ENCODE measurements at regions not wholly inside any gene's neighbourhood (a gene's known extent, or its start where the extent isn't known, plus 50 kb on each side); places are given as distances from the start of the nearest gene placed in this dataset.

DNA sequence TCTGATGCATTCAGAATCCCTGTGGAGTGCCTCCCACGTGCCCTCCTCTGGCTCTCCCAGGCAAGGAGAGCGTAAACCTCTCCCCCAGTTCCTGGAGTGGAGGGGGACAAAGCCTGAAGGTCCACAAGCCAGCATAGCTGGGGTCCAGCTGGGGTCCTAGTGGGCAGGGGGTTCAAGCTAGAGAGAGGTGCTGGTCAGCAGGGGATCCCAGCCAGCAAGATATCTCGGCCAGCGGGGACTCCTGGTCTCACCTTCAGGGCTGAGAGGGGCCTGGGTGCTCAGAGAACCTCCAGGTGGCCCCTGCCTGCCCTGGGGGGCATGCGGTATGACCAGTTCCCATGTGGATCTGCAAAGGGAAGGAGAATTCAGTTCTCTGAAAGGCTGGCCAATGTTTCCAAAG, 413.7 kb downstream of the TCERG1L start:
- H3K27ac ChIP-seq (ENCODE audit: low read length), result no peak overlapping the region
- no peaks in the 10 kb centered on the region for H3K9me3 ChIP-seq (ENCODE audit: insufficient read depth, low read depth, low read length)
- H3K4me3 ChIP-seq (ENCODE audit: low read length), result no peak overlapping the region
- no peaks in the 10 kb centered on the region for H3K27me3 ChIP-seq (ENCODE audit: insufficient read depth, low read length)
- peaks cover 2% of the 10 kb centered on the region; the same call in 1 of the 2 replicates for H3K4me1 ChIP-seq (ENCODE audit: insufficient read depth, low read length)
- no peak overlapping the region for H3K9ac ChIP-seq (ENCODE audit: low read depth, low read length)
- no peaks in the 10 kb centered on the region for H3K36me3 ChIP-seq (ENCODE audit: insufficient read depth, low read depth, low read length)

DNA sequence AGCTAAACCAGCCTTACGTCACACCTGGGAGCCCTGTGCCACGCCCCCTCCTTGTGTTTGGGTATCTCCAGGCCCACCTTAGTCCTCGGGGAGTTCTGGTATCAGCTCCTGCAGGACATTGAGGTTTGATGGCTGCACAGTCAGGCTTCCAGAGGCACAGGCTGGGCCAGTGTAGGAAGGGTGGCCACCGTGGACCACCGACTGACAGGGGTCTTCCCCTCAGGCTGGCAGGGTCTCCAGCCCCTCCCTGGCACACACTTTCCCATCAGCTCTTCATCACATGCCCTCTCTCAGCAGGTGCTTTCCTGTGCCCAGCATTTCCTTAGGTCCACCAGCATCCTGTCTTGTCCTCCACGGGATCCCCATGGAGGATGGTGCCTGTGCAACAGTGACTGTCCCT, 413.1 kb downstream of the TCERG1L start:
- H3K27me3 ChIP-seq (ENCODE audit: insufficient read depth, low read length), result no peaks in the 10 kb centered on the region
- H3K9me3 ChIP-seq (ENCODE audit: insufficient read depth, low read depth, low read length), result no peaks in the 10 kb centered on the region
- H3K27ac ChIP-seq (ENCODE audit: low read length), result no peak overlapping the region
- H3K4me1 ChIP-seq (ENCODE audit: insufficient read depth, low read length), result peaks cover 2% of the 10 kb centered on the region; the same call in 1 of the 2 replicates
- no peak overlapping the region for H3K9ac ChIP-seq (ENCODE audit: low read depth, low read length)
- H3K4me3 ChIP-seq (ENCODE audit: low read length), result no peak overlapping the region
- no peaks in the 10 kb centered on the region for H3K36me3 ChIP-seq (ENCODE audit: insufficient read depth, low read depth, low read length)

DNA sequence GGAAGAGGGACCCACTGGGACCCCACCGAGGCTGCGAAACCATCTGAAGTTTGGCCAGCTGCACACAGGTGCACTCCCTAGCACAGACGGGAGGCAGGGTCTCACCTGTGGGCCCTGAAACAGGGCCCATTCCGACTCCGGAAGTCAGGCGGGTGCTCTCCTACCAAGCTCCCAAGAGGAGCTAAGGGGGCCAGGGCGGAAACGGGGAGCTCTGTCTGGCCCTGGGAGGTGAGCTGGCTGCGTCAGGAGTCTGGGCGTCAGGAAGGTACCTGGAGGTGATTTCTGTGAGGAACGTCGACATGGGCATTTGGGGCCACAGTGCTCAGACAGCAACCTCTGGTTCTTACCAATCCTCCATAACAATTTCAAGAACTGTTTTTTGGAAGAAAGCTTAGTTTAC, 411.7 kb downstream of the TCERG1L start:
- H3K27ac ChIP-seq (ENCODE audit: low read length), result no peak overlapping the region
- no peak overlapping the region for H3K9ac ChIP-seq (ENCODE audit: low read depth, low read length)
- no peaks in the 10 kb centered on the region for H3K36me3 ChIP-seq (ENCODE audit: insufficient read depth, low read depth, low read length)
- H3K4me3 ChIP-seq (ENCODE audit: low read length), result no peak overlapping the region
- no peaks in the 10 kb centered on the region for H3K27me3 ChIP-seq (ENCODE audit: insufficient read depth, low read length)
- H3K9me3 ChIP-seq (ENCODE audit: insufficient read depth, low read depth, low read length), result no peaks in the 10 kb centered on the region
- H3K4me1 ChIP-seq (ENCODE audit: insufficient read depth, low read length), result no peaks in the 10 kb centered on the region; the same call in 1 of the 2 replicates

DNA sequence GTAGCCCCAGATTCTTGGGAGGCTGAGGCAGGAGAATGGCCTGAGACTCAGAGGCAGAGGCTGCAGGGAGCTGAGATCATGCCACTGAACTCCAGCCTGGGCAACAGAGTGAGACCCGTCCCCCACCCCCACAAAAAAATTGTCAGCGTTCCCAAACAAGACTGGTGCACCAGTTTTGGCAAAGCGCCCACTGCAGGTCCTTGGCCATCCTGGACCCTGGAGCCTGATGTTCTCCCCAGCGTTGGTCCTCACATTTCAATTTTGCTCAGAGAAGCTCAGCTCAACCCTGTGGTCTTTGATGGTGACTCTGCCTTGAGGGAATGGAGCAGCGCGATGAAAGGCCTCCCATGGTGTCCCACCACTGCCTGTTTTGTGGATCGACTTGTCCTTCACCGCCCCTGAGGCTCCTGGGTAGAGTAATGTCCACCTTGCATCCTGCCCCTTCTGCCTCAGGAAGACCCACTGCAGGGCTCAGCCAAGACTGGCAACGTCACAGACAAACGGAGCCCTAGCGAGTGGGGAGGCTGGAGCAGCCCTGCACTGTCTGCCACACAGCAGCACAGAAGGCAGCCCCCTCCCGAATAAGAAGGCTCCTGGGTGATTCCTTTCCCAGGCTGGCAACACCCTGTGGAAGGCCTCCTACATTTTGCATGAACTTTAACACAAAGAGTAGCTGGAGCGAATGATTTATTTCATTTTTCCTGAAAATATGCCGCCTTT, 410.9 kb downstream of the TCERG1L start:
- Histone ChIP-seq H3K36me3 (ENCODE audit: insufficient read depth, low read depth, low read length) (no peaks in the 10 kb centered on the region), H3K9me3 (ENCODE audit: insufficient read depth, low read depth, low read length) (no peaks in the 10 kb centered on the region), H3K9ac (ENCODE audit: low read depth, low read length) (no peak overlapping the region), H3K4me3 (ENCODE audit: low read length) (no peak overlapping the region), H3K27ac (ENCODE audit: low read length) (no peak overlapping the region), H3K27me3 (ENCODE audit: insufficient read depth, low read length) (no peaks in the 10 kb centered on the region), H3K4me1 (ENCODE audit: insufficient read depth, low read length) (no peaks in the 10 kb centered on the region; the same call in 1 of the 2 replicates)

DNA sequence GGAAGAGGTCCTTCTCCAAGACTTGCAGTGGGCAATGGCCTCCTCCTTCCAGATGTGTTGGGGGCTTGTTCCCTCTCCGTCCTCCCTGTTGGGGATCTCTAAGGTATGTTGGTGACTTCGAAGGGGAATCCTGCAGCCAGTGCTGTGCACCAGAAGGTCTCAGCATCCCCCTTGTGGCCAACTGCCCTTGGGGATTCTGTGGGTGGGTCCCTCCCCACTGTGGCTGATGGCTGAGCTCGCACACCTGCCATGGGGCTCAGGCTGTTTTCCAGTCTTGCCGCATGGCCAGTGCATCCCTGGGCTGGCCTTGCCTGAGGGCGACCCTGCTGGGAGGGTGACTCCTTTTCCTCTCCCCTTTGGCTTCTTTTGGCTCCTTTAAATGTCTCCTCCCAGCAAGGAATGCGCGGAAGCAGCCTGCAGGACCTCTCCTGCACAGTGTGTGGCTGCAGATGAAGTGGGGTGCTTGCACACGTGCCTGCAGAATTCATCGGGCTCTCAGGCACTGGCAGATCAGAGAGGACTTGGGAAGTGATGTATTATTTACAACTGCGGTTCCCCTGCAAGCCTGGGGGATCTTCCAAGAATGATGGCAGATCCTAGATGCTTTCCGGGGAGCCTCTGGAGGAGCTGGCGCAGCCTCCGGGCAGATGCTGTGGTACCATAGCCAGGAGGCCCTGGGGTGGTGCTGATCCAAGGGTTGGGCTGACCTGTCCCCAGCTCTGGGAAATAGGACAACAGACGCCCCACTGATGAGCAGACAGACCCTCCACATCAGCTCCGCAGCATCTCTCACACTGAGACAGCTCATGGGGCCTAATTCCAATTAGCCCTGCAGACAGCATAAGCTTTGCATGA, 410.0 kb downstream of the TCERG1L start:
- Histone ChIP-seq H3K27ac (ENCODE audit: low read length) (no peak overlapping the region), H3K9ac (ENCODE audit: low read depth, low read length) (no peak overlapping the region), H3K4me1 (ENCODE audit: insufficient read depth, low read length) (no peaks in the 10 kb centered on the region), H3K9me3 (ENCODE audit: insufficient read depth, low read depth, low read length) (no peaks in the 10 kb centered on the region), H3K4me3 (ENCODE audit: low read length) (no peak overlapping the region), H3K36me3 (ENCODE audit: insufficient read depth, low read depth, low read length) (no peaks in the 10 kb centered on the region), H3K27me3 (ENCODE audit: insufficient read depth, low read length) (no peaks in the 10 kb centered on the region)

DNA sequence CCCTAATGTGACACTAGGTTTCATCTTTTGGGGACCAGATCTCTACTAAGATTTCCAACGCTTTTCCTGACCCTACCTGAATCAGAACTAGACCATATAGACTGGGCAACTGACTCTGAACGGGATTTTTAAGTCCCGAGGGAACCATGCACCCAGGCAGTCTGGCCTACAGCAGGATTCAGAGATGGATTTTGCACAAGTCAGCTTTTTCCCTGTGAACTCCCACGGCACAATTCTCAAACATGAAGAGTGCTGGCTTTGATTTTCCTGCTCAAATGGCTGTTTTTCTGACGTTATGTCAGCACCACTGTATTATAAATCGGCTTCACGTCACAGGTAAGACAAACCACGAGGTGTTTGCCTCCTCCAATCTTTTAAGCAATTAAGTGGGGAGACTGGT, 409.1 kb downstream of the TCERG1L start:
- no peaks in the 10 kb centered on the region for H3K4me1 ChIP-seq (ENCODE audit: insufficient read depth, low read length)
- no peak overlapping the region for H3K4me3 ChIP-seq (ENCODE audit: low read length)
- no peak overlapping the region for H3K27ac ChIP-seq (ENCODE audit: low read length)
- H3K9me3 ChIP-seq (ENCODE audit: insufficient read depth, low read depth, low read length), result no peaks in the 10 kb centered on the region
- H3K27me3 ChIP-seq (ENCODE audit: insufficient read depth, low read length), result 0 out of 2 replicates have a peak, but pooled peaks cover 3% of the 10 kb centered on the region
- H3K9ac ChIP-seq (ENCODE audit: low read depth, low read length), result no peak overlapping the region
- no peaks in the 10 kb centered on the region for H3K36me3 ChIP-seq (ENCODE audit: insufficient read depth, low read depth, low read length)

DNA sequence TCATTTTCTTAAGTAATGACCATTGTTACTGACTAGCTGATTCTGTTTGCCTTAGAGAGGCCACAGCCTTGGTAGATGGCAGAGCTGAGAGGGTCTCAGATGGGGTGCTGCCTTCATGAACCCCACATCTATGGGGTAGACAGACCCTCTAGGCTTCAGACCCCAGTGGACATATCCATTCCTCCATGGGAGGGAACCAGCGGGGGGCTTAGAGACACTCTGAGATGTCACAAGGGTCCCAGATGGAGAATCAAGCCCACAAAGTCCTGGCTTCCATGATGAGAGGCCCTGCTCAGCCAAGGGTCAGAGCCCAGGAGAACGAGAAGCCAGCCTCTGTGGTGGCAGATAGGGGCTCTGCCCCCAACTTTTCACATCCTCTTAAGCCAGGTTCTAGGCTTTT, 408.6 kb downstream of the TCERG1L start:
- Histone ChIP-seq H3K9me3 (ENCODE audit: insufficient read depth, low read depth, low read length) (no peaks in the 10 kb centered on the region), H3K27ac (ENCODE audit: low read length) (no peak overlapping the region), H3K27me3 (ENCODE audit: insufficient read depth, low read length) (0 out of 2 replicates have a peak, but pooled peaks cover 3% of the 10 kb centered on the region), H3K9ac (ENCODE audit: low read depth, low read length) (no peak overlapping the region), H3K4me3 (ENCODE audit: low read length) (no peak overlapping the region), H3K36me3 (ENCODE audit: insufficient read depth, low read depth, low read length) (no peaks in the 10 kb centered on the region), H3K4me1 (ENCODE audit: insufficient read depth, low read length) (no peaks in the 10 kb centered on the region)

DNA sequence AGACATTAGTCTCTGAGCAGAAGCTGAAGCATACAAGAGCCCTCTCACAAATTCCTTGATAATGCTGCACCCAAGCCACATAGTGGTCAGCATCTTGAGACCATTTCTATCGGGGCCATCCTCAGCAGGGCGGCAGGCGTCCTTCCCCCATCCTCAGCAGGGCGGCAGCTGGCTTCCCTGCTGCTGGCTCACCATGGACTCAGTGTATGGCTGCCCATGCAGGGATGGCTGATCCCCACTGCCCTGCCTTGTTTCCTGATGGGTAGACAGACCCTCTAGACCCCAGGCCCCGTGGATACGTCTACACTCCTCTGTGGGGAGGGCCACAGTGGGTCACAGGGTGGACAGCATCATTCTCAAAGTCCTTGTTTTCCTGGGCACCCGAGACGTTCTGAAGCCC, 406.8 kb downstream of the TCERG1L start:
- H3K27me3 ChIP-seq (ENCODE audit: insufficient read depth, low read length), result 0 out of 2 replicates have a peak, but pooled peaks cover 3% of the 10 kb centered on the region
- no peak overlapping the region for H3K4me3 ChIP-seq (ENCODE audit: low read length)
- no peaks in the 10 kb centered on the region for H3K4me1 ChIP-seq (ENCODE audit: insufficient read depth, low read length)
- no peaks in the 10 kb centered on the region for H3K9me3 ChIP-seq (ENCODE audit: insufficient read depth, low read depth, low read length)
- H3K36me3 ChIP-seq (ENCODE audit: insufficient read depth, low read depth, low read length), result no peaks in the 10 kb centered on the region
- H3K27ac ChIP-seq (ENCODE audit: low read length), result no peak overlapping the region
- H3K9ac ChIP-seq (ENCODE audit: low read depth, low read length), result no peak overlapping the region

DNA sequence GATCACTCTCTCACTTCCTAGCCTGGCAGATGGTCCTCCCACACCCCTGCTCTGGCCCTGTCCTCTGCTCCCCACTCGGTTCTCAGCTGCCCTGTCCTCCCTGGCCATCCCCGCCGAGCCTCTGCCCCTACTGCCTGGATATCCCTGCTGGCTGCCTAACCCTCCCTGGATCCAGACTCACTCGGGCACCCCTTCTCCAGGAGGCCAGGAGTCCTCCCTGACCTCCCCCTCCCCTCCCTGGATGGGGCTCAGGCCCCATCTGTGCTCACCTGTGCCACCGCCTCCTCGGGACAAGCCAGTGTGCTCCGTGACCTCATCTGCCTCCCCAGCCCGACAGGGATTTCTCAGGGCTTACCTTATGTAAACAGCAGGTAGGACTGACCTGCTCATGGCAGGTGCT, 406.1 kb downstream of the TCERG1L start:
- Histone ChIP-seq H3K27ac (ENCODE audit: low read length) (no peak overlapping the region), H3K36me3 (ENCODE audit: insufficient read depth, low read depth, low read length) (no peaks in the 10 kb centered on the region), H3K9me3 (ENCODE audit: insufficient read depth, low read depth, low read length) (no peaks in the 10 kb centered on the region), H3K9ac (ENCODE audit: low read depth, low read length) (no peak overlapping the region), H3K4me1 (ENCODE audit: insufficient read depth, low read length) (no peaks in the 10 kb centered on the region), H3K4me3 (ENCODE audit: low read length) (no peak overlapping the region), H3K27me3 (ENCODE audit: insufficient read depth, low read length) (0 out of 2 replicates have a peak, but pooled peaks cover 3% of the 10 kb centered on the region)

DNA sequence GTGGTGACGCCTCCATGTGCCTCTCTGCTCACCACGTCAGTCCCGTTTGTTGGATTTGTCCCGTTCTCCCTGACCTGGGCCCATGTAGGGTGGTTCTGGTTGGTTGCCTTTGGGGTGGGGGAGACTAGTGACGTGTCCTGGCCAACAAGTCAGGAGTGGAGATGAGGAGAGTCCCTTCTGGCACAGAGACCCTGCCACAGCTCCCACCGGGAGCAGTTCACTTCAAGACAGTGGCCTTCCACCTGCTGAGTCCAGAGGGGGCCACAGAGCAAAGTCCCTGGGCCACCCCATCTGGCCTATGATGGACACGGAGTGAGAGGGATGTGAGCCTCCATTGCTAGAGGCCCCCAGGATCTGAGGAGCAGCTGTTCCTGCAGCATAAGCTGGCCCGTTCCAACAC, 405.6 kb downstream of the TCERG1L start:
- H3K27me3 ChIP-seq (ENCODE audit: insufficient read depth, low read length), result 0 out of 2 replicates have a peak, but pooled peaks cover 3% of the 10 kb centered on the region
- H3K27ac ChIP-seq (ENCODE audit: low read length), result no peak overlapping the region
- no peak overlapping the region for H3K9ac ChIP-seq (ENCODE audit: low read depth, low read length)
- H3K4me1 ChIP-seq (ENCODE audit: insufficient read depth, low read length), result no peaks in the 10 kb centered on the region
- no peaks in the 10 kb centered on the region for H3K36me3 ChIP-seq (ENCODE audit: insufficient read depth, low read depth, low read length)
- no peaks in the 10 kb centered on the region for H3K9me3 ChIP-seq (ENCODE audit: insufficient read depth, low read depth, low read length)
- no peak overlapping the region for H3K4me3 ChIP-seq (ENCODE audit: low read length)

DNA sequence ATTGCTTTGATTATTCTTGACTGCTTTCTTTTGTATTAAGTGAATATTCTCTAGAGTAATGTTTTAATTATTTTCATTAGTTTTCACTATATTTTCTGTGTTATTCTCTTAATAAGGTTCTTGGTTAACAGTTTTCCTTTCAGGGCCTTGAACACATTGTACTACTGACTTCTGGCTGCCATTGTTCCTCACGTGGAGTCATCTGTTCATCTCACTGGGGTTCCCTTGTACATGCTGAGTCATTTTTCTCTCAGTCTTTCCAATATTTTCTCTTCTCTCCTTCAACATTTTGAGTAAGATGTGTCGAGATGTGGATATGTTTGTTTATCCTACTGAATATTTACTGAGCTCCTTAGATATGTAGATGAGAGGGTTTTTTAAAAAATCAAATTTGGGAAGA, 400.7 kb downstream of the TCERG1L start:
- Histone ChIP-seq H3K4me3 (ENCODE audit: low read length) (no peak overlapping the region), H3K9ac (ENCODE audit: low read depth, low read length) (no peak overlapping the region), H3K27ac (ENCODE audit: low read length) (no peak overlapping the region), H3K4me1 (ENCODE audit: insufficient read depth, low read length) (no peaks in the 10 kb centered on the region), H3K27me3 (ENCODE audit: insufficient read depth, low read length) (0 out of 2 replicates have a peak, but pooled peaks cover 3% of the 10 kb centered on the region), H3K36me3 (ENCODE audit: insufficient read depth, low read depth, low read length) (no peaks in the 10 kb centered on the region), H3K9me3 (ENCODE audit: insufficient read depth, low read depth, low read length) (no peaks in the 10 kb centered on the region)

DNA sequence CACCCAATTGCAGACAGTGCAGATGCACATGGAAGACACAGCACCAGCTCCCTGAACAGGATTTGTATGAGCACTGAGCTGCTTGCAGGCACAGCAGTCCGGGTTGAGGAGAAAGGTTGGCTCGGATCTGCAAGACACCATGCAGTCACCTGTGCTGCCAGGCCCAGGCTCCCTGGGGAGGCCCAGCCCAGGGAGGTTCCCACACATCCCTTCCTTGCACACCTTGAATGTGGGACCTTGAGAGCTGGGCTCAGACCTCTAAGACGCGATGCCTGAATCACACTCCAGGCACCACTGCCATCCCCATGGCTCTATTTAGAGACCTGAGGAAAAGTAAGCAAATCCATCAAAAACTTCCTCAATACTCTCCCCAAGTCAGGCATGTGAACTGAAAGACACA, 397.7 kb downstream of the TCERG1L start:
- H3K4me3 ChIP-seq (ENCODE audit: low read length), result no peak overlapping the region
- no peak overlapping the region for H3K9ac ChIP-seq (ENCODE audit: low read depth, low read length)
- no peaks in the 10 kb centered on the region for H3K36me3 ChIP-seq (ENCODE audit: insufficient read depth, low read depth, low read length)
- no peaks in the 10 kb centered on the region for H3K4me1 ChIP-seq (ENCODE audit: insufficient read depth, low read length)
- H3K27me3 ChIP-seq (ENCODE audit: insufficient read depth, low read length), result no peaks in the 10 kb centered on the region
- no peaks in the 10 kb centered on the region for H3K9me3 ChIP-seq (ENCODE audit: insufficient read depth, low read depth, low read length)
- no peak overlapping the region for H3K27ac ChIP-seq (ENCODE audit: low read length)
